Amygdala (tissue), 56 donors: ENCODE measurements at regions not wholly inside any gene's neighbourhood (a gene's known extent, or its start where the extent isn't known, plus 50 kb on each side); places are given as distances from the start of the nearest gene placed in this dataset.

Experiments
- DNase-seq, 56 donors: peaks; one replicate each; lab custom pipeline; 2025; lab: John Stamatoyannopoulos, UW

- no peak for DNase-seq
Measured at GRCh38 chr10:121064491-121064890, 213.3 kb downstream of the WDR11 start.

- DNase-seq: no peak
Measured at GRCh38 chr10:121065330-121065729, 214.2 kb downstream of the WDR11 start.

GRCh38 chr10:121069061-121069850 lies 218.1 kb downstream of the WDR11 start:
- peak in 5 of 56 donors; percentile 7 to 33 (median 11) for DNase-seq

DNA sequence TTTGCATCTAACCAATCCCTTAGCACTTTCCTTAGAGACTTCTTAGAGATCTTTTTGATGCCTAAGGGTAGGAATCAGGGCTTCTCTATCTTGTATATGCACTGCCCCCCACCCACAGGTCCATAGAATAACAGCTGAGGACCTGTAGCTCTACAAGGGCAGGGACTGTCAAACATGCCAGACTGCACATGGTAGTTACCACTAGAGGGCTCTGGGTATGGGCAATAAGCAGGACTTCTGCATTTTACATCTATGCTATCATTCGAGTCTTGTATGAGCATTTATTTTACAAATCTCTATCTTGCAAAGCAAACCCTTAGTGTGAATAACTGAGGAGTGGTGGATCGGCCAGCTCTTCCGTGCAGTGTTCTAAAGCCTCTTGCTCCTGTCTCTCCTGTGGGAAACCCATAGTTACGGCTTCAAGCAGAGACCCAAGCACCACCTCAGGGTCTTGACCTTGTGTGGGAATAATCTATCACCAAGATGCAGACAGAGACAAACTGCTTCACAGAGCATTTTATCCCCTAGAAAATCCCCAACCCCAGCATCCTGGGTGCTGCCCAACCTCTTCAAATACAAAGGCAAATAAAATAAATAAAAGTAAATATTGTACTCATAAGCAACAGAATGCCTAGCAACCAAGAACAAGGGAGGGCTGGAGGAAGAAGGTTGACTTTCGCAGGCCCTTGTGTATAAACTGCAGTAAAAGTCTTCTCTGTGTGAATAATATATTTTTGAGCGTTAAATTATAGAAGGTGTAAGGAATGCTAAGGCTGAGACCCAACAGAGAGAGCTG lies 219.3 kb downstream of the WDR11 start:
- DNase-seq: peak in 1 of 56 donors; percentile 16

GRCh38 chr10:121071901-121072300 lies 220.7 kb downstream of the WDR11 start:
- no peak for DNase-seq

DNA sequence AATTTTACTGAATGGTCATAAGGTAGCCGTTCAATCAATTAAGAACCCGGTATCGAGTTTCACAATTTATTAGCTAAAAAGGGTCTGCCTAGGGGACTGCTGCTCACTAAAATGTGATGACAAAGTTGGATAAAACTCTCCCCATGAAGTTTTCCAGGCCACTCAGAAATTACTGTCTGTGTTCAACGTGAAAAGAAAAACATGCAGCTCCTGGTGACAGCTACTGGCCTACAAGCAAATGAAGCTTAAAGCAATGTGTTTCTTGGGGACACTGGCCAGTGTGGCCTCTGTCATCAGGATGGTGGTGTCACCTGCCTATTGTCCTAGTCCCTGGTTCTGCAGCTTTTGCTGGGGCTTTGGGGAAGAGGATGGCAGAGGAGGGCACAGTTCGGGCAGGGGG lies 222.6 kb downstream of the WDR11 start:
- DNase-seq: no peak

DNA sequence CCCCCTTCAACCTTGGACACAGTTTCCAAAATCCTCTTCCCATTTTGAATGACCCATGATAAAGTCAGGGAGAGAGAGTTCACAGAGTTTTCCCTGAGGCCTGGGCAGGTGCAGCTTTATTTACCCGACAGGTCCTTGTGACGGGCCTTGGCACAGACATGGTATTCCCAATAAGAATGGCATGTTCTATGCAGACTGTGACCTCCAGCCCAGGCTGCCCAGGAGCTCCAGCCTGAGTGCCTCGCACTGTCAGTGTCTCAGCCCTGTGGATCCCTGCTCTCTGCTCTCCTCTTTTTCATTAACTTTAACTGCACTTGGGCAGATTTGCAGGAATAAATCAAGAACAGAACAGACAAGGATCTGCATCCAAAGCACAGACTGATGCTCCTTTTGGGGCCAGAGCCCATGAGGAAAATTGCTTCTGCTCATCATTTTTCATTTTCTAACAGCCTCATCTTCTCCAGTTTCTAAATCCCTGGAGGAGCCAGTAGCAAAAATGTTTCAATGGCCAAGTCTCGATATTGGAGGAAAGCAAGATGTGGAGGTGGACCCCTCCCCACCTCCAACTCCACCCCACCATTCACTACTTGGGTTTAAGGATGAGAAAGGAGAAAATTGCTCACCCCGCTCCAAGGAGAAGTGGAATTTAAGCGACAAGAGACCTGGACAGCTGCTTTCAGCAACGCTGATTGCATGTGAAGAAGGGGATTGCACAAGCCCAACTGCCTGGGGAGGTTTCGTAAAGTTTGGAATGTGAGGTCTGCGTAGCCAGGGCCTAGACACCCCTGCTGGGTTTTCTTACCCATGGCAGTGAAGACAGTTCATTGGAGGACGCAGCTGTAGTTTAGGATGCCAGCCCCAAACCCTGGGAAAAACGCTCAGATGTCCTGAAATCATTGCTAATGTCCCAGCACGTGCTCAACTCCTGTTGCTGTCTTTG lies 225.9 kb downstream of the WDR11 start:
- no peak for DNase-seq

DNA sequence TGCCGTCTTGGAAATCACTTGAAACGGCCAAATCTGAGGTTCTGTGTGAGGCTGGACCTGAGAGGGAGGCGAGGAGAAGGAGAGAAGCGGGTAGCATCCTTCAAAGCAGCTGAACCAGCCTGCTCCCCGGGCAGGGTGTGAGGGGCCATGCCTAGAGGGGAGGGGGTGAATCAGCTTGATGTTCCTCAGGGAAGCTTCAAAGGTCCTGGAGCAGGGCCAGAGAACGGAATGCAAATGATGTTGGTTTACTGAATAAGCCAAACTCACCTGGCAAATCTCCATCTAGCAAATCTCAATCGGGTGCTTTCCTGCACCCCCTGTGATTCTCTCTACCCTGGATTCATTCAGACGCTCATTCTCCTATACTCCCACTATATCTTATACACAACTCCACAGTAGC lies 226.9 kb downstream of the WDR11 start:
- peak in 1 of 56 donors; percentile 46 for DNase-seq

DNA sequence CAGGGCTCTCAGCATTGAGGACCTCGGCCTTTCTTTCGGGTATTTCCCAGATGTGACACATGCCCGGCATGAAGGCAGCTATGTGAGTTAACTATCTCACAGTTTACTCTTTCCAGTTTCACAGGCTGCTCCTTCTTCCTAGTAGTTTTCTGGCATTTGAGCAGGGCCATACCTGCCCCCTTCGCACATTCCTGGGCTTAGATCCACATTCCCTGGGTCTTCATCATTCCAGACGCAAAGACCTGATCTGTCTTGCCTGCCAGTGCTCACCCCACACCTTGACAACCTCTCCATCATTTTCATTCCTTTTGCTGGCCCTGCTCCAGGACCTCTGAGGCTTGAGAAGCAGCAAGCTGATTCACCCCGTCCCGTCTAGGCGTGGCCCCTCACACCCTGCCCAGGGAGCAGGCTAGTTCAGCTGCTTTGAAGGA lies 227.5 kb downstream of the WDR11 start:
- no peak for DNase-seq

- no peak for DNase-seq
Measured at GRCh38 chr10:121079226-121079625, 228.1 kb downstream of the WDR11 start.

GRCh38 chr10:121080281-121080891 lies 229.2 kb downstream of the WDR11 start:
- no peak for DNase-seq

- DNase-seq: no peak
Measured at GRCh38 chr10:121081306-121081705, 230.1 kb downstream of the WDR11 start.

DNA sequence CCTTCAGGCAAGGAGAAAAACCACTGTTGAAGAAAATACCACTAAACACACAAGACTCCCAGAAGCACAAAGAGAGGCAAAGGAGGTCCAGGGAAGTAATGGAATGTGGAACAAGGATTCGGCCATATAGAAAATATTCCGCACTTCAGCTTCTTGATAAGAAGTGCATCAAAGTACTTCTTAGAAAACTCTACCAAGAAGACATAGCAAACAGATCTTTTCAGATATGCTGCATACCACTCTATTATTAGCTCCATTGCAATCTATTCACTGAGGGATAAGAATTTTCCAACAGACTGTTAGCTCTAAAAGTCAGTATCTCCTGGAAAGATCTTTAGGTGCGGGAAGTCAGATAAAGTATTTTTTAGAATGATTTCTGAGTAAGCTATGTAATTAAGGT lies 231.8 kb downstream of the WDR11 start:
- DNase-seq: no peak

DNA sequence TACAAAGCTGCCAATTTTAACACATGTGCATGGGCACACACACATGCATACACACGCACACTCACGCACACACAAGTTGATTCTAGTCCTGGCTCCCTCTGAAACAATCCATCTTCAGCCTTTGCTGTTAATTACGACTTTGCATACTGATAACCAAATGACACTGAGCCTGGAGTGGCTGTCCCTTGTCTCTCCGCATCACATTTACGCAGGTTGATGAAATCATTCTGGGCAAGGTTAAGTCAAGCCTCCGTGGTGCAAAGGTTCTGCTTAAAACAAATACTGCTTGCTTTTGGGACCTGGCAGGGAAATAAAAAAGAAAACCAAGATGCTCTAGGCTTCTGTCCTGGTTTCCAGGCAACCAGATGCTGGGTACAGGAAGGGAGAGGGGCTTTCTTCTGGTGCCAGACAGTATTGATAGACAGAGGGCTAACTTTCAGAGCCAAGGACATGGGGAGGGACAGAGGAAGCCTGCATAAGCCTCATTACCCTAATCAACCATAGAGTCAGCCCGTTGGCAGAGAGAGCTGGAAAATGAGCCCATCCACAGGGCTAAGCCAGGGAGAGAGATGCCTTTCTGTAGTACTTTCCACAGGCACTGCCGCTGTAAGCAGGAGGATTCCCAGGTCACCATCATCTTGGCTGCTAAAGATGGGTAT lies 233.0 kb downstream of the WDR11 start:
- peak in 34 of 56 donors; percentile 15 to 71 (median 40) for DNase-seq

- DNase-seq: peak in 2 of 56 donors; percentile 54 to 57
Measured at GRCh38 chr10:121084675-121085070, 233.5 kb downstream of the WDR11 start.

DNA sequence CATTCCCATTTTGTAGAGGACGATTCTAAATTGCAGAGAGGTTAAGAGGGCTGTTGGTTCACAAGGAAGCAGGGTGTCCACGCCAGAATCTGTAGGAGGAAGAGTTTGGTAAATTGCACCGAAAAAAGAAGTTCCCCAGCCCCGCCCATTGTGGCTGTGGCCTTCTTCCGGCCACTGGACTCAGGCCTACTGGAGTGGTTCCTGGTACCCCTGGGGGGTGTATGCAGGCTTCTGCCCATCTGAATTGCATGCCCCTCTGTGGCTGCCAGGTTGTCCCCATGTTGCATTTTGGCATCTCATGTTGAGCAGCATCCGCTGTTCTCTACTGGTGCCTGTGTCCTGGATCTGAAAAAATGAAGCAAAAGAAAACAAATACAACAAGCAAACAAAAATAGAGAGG lies 234.2 kb downstream of the WDR11 start:
- peak in 24 of 56 donors; percentile 7 to 53 (median 30) for DNase-seq

DNA sequence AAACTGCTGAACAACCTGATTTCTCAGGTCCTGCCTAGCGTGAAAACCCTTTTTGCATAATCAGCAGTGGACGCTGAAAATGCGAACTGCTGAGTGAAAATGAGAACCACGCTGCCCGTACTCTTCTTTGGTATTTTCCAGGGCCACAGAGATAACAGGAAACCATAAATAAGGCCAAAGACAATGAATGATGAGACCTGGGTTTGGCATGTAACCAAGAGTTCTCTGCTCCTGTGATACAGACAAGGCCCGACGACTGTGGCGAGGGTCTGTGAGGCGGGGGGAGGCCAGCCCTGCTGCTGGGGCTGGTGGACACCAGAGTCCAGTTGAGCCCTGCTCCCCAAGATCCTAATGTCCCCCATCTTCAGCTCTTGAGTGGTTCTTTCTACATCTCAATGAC lies 236.0 kb downstream of the WDR11 start:
- DNase-seq: no peak

GRCh38 chr10:121087688-121088087 lies 236.5 kb downstream of the WDR11 start:
- DNase-seq: no peak

- DNase-seq: peak in 8 of 56 donors; percentile 6 to 38 (median 14)
Measured at GRCh38 chr10:121088524-121088923, 237.4 kb downstream of the WDR11 start.

DNA sequence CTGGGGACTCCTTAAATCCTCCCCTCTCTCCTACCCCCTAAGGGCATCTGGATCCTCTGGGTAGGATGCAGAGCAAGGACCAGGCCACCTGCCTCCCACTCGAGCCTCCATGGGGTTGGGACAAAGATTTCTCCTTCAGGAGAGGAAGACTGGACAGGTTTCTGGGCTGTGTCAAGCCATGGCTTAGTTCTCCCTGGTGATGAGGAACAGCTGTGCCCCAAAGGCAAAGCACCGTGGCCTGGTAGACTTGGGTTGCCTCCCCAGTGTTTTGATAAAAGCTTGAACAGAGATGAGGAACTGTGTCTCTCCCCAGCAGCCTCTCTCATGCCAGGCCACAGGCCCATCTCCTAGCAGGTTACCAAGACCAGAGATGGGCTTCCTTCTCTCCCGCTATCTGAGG lies 238.3 kb downstream of the WDR11 start:
- DNase-seq: no peak
